Panc1 (cell line): ENCODE measurements at regions not wholly inside any gene's neighbourhood (a gene's known extent, or its start where the extent isn't known, plus 50 kb on each side); places are given as distances from the start of the nearest gene placed in this dataset.

Experiments used
- ATAC-seq: fragments of 200-7000 bp; cut with Tn5 transposase; 2 replicates; pipeline ENCODE4 v1.9.1; 2020; ENCODE audit warnings: mild to moderate bottlenecking, moderate library complexity
- BruUV-seq: library from RNA; stranded (reverse); fragments of 400-500 nt; replicated peaks from 2 replicates; lab custom pipeline; 2021; lab: Mats Ljungman, UMichigan
- CTCF ChIA-PET: fragments of 300-600 bp; sonication (Branson Sonifier 250); formaldehyde crosslinking; loops from one replicate; lab custom pipeline; 2022; ENCODE audit warnings: antibody characterized with exemption; lab: Charles Lee
- POLR2A ChIA-PET: fragments of 300-600 bp; sonication (Branson Sonifier 250); formaldehyde crosslinking; loops from one replicate; lab custom pipeline; 2022; ENCODE audit warnings: antibody characterized with exemption; lab: Charles Lee
- DNase-seq: peaks from one replicate; pipeline ENCODE4 v3.0.0-alpha.2; 2010; ENCODE audit warnings: low read depth, low spot score
- H3K27ac ChIP-seq: 2 replicates; pipeline ENCODE4 v1.5.1; 2011; ENCODE audit warnings: mild to moderate bottlenecking, low read length, inconsistent platforms
- H3K27me3 ChIP-seq: fragments of 200-500 bp; sonication (Bioruptor generic); 2 replicates; pipeline ENCODE4 v1.6.0; 2014; ENCODE audit warnings: low read length, inconsistent platforms; ENCODE audit not compliant: control insufficient read depth, insufficient read depth
- H3K36me3 ChIP-seq: fragments of 200-500 bp; sonication (Bioruptor generic); 2 replicates; pipeline ENCODE4 v1.5.1; 2014; ENCODE audit warnings: inconsistent platforms, mild to moderate bottlenecking, low read length, moderate library complexity; ENCODE audit not compliant: control insufficient read depth, insufficient read depth
- H3K4me1 ChIP-seq: 2 replicates; pipeline ENCODE4 v1.5.1; 2011; ENCODE audit warnings: inconsistent platforms, mild to moderate bottlenecking, low read length, moderate library complexity; ENCODE audit not compliant: control insufficient read depth, insufficient read depth
- H3K4me3 ChIP-seq, 2 experiments: 2 replicates each; pipeline ENCODE4 v1.5.1; 2011 to 2012; ENCODE audit warnings: low read depth in 2 of 2, low read length in 2 of 2, mild to moderate bottlenecking in 2 of 2, inconsistent platforms in 1 of 2, moderate library complexity in 1 of 2
- H3K9me3 ChIP-seq: fragments of 200-500 bp; sonication (Bioruptor generic); 2 replicates; pipeline ENCODE4 v1.5.1; 2014; ENCODE audit warnings: low read depth, mild to moderate bottlenecking, inconsistent platforms, low read length, moderate library complexity; ENCODE audit not compliant: control insufficient read depth, insufficient read depth
- CTCF ChIP-seq: fragments of 450-650 bp; IDR thresholded peaks from 2 replicates; pipeline ENCODE4 v1.5.1; 2017; ENCODE audit warnings: mild to moderate bottlenecking
- POLR2AphosphoS5 ChIP-seq: IDR thresholded peaks from 2 replicates; pipeline ENCODE4 v1.6.1; 2012; ENCODE audit warnings: mild to moderate bottlenecking, low read depth, low read length, moderate library complexity
- SIN3A ChIP-seq: IDR thresholded peaks from 2 replicates; pipeline ENCODE4 v1.6.1; 2012; ENCODE audit warnings: low read depth, mild to moderate bottlenecking, low read length, moderate library complexity, borderline replicate concordance; ENCODE audit not compliant: insufficient read depth
- TCF7L2 ChIP-seq: IDR thresholded peaks from 2 replicates; pipeline ENCODE4 v1.6.1; 2011; ENCODE audit warnings: mild to moderate bottlenecking, low read depth, low read length, inconsistent platforms
- in situ Hi-C: cut with HindIII; loops from 2 replicates; pipeline ENCODE4 v1.10.0; 2016; ENCODE audit warnings: low sequenced_read_pairs, low pct_unique_long_range_greater_than_20kb
- intact Hi-C: fragments of 100-400 bp; cut with micrococcal nuclease; formaldehyde crosslinking; loops from one replicate; pipeline ENCODE4 v1.10.0; 2022; ENCODE audit not compliant: unreplicated experiment
- TF ChIP-seq, protein P1 (sequence below), 2 experiments: IDR thresholded peaks; 2 replicates each; pipeline ENCODE4 v1.6.1; 2011 to 2012; ENCODE audit warnings: low read depth in 2 of 2, control low read depth in 1 of 2, low read length in 1 of 2, mild to moderate bottlenecking in 1 of 2, moderate library complexity in 1 of 2; ENCODE audit not compliant: insufficient read depth in 1 of 2

- POLR2A ChIA-PET, result no interaction called here
- CTCF ChIA-PET, result no interaction called here
- no peak overlapping the region for H3K27ac ChIP-seq
- H3K4me3 ChIP-seq, result no peak overlapping the region
- no peaks in the 10 kb centered on the region for H3K4me1 ChIP-seq
- no peaks in the 10 kb centered on the region for H3K9me3 ChIP-seq
- ATAC-seq (no peak), DNase-seq (no peak)
- in situ Hi-C loops (no loop called here), intact Hi-C loops (no loop called here)
- no TSS peak for BruUV-seq
- H3K27me3 ChIP-seq, result peaks cover 4% of the 10 kb centered on the region; the same call in 1 of the 2 replicates
- TF ChIP-seq, protein P1, sequence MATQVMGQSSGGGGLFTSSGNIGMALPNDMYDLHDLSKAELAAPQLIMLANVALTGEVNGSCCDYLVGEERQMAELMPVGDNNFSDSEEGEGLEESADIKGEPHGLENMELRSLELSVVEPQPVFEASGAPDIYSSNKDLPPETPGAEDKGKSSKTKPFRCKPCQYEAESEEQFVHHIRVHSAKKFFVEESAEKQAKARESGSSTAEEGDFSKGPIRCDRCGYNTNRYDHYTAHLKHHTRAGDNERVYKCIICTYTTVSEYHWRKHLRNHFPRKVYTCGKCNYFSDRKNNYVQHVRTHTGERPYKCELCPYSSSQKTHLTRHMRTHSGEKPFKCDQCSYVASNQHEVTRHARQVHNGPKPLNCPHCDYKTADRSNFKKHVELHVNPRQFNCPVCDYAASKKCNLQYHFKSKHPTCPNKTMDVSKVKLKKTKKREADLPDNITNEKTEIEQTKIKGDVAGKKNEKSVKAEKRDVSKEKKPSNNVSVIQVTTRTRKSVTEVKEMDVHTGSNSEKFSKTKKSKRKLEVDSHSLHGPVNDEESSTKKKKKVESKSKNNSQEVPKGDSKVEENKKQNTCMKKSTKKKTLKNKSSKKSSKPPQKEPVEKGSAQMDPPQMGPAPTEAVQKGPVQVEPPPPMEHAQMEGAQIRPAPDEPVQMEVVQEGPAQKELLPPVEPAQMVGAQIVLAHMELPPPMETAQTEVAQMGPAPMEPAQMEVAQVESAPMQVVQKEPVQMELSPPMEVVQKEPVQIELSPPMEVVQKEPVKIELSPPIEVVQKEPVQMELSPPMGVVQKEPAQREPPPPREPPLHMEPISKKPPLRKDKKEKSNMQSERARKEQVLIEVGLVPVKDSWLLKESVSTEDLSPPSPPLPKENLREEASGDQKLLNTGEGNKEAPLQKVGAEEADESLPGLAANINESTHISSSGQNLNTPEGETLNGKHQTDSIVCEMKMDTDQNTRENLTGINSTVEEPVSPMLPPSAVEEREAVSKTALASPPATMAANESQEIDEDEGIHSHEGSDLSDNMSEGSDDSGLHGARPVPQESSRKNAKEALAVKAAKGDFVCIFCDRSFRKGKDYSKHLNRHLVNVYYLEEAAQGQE (IDR thresholded peaks at IDR 0.05; ENCODE audit: insufficient read depth in 1 of 2, low read depth in 2 of 2, low read length in 1 of 2), result no peak
- TF ChIP-seq CTCF (no peak), SIN3A (no peak), TCF7L2 (no peak), POLR2AphosphoS5 (no peak)
- no peaks in the 10 kb centered on the region for H3K36me3 ChIP-seq
Measured at GRCh38 chr1:29893806-29894205, 657.5 kb downstream of the PTPRU start.

DNA sequence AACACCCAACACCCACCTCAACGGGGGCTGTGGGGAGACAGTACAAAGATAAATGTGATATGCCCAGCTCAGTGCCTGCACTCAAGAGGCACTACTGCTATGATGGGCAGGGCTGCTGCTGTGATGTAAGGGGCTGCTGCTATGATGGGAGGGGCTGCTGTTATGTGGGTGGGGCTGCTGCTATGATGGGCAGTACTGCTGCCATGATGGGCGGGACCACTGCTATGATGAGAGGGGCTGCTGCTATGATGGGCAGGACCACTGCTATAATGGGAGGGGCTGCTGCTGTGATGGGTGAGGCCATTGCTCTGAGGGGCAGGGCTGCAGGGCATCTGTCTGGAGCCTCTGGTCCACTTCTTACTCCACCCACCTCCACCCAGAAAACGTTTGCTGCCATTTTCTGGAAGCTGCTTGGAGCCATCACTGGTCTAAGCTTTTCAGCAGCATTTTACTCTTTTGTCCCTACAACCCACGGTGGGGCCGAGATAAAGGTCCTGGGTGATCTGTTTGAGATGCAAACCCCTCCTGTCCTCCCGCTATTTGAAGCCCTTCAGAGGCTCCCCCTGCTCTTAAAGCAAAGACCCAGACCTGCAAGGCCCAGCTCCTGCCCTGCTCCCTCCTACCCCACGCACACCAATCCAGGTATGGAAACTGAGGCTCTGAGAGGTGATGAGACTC lies 656.9 kb downstream of the PTPRU start:
- intact Hi-C loops, result no loop called here
- no peak for ATAC-seq
- no TSS peak for BruUV-seq

More for the DNA sequence above, 656.9 kb downstream of the PTPRU start:
- no peak overlapping the region for H3K4me3 ChIP-seq
- TF ChIP-seq POLR2AphosphoS5 (no peak), SIN3A (no peak), CTCF (no peak), TCF7L2 (no peak)
- TF ChIP-seq, protein P1 (IDR thresholded peaks at IDR 0.05; ENCODE audit: insufficient read depth in 1 of 2, low read depth in 2 of 2, low read length in 1 of 2), result no peak
- H3K27ac ChIP-seq, result no peak overlapping the region
- DNase-seq, result no peak
- POLR2A ChIA-PET, result no interaction called here
- CTCF ChIA-PET, result no interaction called here
- H3K27me3 ChIP-seq, result peaks cover 4% of the 10 kb centered on the region; the same call in 1 of the 2 replicates
- H3K9me3 ChIP-seq, result no peaks in the 10 kb centered on the region
- in situ Hi-C loops, result no loop called here
- H3K36me3 ChIP-seq, result no peaks in the 10 kb centered on the region
- no peaks in the 10 kb centered on the region for H3K4me1 ChIP-seq
